HUDEP-2 (cell line): ENCODE measurements at regions not wholly inside any gene's neighbourhood (a gene's known extent, or its start where the extent isn't known, plus 50 kb on each side); places are given as distances from the start of the nearest gene placed in this dataset.

Experiments
- DNase-seq, 76 experiments: peaks; one replicate each; lab custom pipeline; 2025; ENCODE audit not compliant: unreplicated experiment in 76 of 76; lab: John Stamatoyannopoulos, UW

DNA sequence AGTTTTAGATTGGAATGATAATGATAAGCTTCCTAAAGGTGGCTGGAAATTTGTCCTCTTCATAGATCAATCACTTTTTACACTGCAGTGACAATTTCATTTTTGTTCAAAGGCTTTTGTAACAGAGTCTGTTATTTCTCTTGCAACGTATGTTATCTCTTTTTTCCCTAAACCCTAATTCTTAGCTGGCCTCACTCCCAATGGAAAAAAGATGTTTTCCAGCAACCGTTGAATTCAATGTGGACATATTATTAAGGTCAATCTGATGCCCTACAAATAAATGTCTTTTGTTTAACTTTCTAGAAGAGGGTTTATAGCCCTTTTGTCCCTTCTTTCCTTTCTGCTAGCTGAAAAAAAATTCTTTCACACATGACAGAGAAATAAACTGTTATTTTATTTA, 192.7 kb upstream of the NWD2 start:
- no peak for DNase-seq

DNA sequence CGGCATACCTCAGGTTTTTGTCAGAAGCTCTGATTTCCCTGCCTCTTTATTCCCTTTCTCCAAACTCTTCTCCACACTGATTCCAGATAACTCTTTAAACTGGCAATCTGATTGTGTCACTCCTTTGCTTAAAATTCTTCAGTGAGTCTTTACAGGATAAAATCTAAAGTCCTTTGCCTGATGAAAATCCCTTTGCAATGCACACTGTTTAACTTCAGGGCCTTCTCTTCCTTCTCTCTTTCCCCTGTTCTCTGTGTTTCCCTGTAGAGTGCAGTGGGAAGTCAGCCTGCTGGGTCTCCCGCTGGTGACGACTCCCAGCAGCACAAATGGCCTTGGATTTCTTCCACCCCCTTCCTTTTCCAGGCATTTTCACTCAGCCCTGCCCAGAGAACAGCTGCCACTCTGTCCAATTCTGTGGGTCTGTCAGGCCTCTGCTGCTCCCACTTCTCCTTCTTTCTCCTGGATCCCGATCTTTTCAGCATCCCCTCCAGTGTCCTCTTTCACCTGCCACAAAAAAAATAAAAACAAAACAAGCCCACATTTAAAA, 189.9 kb upstream of the NWD2 start:
- DNase-seq, result no peak

DNA sequence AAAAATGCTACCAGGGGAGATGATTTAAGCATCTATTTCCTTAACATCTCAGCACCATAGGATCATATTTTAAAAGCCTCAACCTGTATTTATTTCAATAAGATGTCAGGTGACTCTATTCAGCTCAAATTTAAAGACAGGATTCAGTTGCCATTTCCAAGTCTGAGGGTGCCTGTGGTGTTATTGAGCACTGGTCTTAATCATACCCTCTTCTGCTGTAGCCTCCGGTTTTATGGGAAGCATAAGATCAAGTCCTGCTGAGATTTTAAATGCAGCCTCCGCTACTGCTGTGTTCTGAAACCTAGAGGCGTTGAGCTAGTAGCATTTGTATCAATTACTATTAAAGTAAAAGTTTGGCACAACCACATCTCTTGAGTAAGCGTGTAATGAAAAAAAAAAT, 185.7 kb upstream of the NWD2 start:
- no peak for DNase-seq

DNA sequence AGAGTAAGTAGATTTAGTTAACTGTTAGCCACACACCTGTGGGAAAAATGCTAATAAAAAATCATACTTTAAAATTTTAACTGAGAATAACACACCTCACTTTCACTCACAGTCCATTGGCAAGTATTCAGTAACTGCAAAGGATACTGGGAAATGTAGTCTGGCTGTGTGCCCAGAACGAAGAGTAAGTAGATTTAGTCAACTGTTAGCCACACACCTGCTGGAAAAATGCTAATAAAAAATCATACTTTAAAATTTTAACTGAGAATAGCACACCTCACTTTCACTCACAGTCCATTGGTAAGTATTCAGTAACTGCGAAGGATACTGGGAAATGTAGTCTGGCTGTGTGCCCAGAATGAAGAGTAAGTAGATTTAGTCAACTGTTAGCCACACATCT, 178.4 kb upstream of the NWD2 start:
- peak in 2 of 76 experiments; percentile 1 to 5 for DNase-seq

DNA sequence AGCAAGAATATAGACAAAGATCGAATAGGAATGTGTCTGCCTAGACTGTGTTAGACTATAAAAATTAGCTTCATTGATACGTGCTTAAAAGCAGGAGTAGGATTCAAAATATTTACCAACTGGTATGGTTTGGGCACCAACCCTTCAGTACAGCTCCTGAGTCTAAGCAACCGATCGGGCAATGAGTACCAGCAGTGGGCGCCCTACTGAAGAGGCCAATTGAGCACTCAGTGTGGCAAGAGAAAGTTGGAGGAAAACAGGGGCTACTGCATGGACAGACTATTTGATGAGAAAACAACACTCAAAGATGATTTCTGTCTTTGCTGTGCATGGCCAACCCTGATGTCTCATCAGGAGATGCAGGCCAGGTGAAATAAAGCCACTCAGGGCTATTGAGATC, 176.0 kb upstream of the NWD2 start:
- DNase-seq, result peak in 2 of 76 experiments; percentile 0 to 1

DNA sequence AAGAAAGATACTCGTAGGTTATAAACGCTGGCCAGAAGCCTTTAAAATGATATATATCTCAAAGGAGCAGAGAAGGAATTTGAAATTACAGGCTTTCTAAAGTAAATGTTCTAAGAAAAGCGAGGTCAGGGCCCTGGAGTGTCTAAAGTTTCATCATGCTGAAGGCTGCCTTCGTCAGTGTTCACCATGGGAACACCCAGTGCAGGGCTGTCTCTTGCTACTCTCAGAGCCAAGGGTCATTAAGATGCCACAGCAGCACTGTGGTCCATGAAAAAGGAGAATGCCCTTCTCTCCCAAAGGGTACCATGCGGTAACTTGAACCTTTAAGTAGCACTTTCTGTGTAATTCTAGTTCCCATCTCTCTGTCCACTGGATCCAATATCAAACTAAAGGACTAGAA, 174.5 kb upstream of the NWD2 start:
- no peak for DNase-seq

DNA sequence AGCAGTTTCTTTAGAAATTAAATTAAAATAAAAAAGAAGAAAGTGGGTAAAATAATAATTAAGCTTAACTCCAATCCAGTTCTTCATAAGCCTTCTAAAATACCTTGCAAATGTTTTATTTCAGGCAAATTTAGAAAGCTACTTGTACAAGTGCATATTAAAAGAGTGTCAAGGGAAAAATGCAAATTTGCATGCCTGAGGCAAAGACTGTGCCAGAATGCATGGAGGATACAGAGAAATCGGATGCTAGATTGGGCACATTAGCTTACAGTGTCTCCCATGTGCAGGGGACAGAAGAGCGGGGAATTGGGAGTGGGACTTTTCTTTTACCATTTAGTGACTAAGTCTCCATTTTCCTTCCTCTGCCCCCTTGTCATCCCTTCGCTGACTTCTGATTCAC, 173.0 kb upstream of the NWD2 start:
- DNase-seq, result no peak

DNA sequence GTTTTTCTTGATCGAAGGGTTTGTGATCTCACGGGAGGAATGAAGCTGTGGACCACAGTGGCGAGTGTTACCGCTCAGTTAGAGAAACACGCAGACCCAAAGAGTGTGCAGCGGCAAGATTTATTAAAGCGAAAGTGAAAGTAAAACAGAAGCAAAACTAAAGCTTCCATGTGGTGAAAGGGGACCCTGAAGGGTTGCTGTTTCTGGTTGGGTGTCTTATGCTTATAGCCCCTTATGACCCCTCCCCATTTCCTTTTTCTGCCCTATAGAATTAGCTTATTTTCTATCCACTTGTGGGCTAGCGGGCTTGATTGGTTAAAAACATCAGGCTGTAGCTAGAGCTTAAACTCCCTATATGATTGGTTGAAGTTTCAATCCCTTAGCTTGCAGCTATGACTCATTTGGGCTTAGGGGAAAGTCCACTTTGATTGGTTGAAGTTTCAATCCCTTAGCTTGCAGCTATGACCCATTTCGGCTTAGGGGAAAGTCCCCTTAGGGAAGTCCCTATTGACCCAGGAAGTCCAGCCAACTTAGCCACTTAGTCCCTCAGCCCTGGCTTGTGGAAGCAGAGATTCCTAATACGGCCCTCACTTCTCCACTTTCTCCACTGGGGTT, 171.2 kb upstream of the NWD2 start:
- no peak for DNase-seq

DNA sequence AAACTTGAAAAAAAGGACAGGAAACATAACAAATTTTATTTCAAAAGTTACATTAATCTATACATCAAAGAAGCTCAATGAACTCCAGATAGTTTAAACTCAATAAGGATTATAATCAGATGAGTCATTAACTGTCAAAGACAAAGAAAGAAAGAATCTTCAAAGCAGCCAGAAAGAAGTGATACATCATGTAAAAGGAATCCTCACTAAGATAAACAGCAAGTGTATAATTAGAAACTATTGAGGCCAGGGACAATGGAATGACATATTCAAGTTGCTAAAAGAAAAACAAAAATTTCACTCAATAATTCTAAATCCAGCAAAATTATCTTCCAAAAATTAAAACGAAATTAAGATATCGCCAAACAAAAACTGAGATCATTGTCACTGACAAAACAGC, 161.6 kb upstream of the NWD2 start:
- no peak for DNase-seq

DNA sequence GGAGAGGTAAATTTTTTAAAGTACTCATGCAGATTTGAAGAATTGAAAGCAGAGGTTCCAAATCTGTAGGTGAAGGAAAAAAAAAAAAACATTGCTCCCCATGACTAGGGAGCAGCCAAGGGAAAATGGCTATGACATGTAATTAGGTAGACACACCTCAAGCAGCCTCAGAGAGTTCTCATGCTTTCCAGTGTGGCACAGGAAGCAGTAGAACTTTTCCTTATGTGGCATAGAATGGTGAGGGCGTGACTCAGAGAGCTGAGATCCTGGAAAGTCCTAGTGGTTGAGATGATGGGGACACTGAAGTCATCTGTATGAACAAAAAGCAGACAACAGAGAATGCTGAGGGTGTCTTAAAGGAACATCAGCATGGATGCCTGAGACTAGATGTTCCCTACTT, 148.6 kb upstream of the NWD2 start:
- DNase-seq, result no peak

DNA sequence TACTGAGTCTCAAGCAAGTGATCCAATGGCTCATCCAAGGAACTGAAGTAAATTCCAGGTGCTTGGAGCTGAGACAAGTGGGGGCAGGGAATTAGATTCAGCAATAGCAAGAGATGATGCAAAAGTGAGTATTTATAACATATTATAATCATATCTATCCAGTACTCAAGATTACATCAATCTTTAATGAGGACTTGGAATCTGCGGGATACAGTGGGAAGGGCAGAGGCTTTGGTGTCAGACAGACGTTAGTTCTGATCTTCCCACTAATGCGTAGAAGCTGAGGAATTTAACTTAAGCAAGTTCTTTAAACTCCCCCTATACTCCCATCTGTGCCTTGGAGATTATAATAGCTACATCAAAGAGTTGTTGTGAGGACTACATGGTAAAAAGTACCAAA, 143.4 kb upstream of the NWD2 start:
- no peak for DNase-seq

DNA sequence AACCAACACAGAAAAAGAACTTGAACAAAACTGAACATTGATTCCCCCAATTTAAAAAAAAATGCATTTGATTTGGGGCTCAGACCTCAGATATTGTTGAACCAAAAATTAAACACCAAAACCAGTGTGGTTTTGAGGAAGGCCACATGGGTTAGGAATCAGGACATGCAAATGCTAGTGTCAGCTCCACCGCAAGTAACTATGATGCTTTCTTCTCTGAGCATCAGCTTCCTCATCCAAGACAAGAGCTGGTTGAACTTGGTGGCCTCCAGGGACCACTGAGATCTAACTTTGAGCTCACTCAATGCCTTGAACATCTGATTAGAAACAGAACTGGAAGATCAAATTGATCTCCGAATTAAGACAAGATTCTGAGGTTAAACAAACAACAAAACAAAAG, 142.9 kb upstream of the NWD2 start:
- no peak for DNase-seq

DNA sequence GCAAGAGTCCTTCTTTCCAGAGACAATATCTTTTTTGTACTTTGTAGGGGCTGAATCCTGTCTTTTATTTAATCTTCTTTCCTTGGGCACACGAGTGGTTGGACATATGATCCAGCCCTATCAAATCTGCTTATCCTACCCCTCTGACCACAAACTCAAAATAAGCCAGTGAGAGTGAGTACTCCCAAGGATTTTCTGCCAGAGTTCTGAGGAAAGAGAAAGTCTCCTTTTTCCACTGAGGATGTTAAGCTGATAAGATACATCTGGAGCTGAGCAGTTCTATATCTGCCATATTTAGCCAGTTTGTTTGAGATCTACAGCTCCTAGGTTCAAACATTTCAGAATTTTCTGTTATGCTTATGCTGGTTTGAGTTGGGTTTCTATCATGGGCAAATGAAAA, 134.8 kb upstream of the NWD2 start:
- no peak for DNase-seq

DNA sequence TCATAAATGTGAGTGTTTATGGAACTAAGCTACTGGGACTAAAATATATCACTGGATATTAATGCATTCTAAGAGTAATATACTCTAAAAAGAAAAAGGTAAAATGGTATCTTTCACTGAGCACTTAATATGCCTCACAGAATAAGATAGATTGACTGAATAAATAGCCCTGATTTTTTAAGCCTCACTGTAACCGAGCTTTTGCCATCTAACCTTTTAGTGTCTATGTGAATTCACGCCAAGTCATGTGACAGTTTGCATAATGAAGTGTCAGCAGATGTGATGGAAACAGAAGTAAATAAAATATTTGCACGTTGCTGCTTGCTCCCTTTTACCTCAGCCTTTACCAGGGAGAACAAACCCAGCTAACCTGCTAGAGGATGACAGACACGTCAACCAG, 119.7 kb upstream of the NWD2 start:
- DNase-seq, result no peak

DNA sequence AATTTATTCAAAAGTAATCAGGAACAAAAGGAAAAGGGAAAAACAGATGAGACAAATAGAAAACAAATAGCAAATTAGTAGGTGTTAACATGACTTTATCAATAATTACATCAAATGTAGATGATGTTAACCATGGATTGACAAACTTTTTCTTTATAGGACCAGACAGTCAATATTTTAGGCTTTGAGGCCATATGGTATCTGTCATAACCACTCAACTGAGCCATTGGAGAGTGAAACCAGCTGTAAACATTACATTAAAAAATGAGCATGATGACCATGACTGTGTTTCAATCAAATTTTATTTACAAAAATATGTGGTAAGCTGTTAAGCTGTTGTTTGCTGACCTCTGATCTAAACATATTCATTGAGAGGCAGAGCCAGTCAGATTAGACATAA, 118.5 kb upstream of the NWD2 start:
- no peak for DNase-seq

DNA sequence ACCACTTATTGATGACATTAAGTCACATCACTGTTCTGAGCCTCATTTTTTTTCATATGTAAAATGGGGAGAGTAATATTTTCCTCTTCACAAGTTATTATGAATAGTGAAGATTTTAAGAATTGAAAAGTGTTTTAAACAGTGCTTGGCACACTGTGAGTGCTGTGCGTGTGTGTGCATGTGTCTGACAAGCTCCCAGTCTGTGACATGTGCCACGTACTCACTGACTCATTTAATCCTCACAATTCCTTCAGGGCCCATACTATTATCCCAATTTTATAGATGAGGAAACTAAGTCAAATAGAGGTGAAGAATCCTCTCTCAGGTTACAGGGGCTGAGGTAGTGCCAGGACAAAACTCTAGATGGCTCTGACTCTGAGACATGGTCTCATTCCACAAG, 114.1 kb upstream of the NWD2 start:
- no peak for DNase-seq

DNA sequence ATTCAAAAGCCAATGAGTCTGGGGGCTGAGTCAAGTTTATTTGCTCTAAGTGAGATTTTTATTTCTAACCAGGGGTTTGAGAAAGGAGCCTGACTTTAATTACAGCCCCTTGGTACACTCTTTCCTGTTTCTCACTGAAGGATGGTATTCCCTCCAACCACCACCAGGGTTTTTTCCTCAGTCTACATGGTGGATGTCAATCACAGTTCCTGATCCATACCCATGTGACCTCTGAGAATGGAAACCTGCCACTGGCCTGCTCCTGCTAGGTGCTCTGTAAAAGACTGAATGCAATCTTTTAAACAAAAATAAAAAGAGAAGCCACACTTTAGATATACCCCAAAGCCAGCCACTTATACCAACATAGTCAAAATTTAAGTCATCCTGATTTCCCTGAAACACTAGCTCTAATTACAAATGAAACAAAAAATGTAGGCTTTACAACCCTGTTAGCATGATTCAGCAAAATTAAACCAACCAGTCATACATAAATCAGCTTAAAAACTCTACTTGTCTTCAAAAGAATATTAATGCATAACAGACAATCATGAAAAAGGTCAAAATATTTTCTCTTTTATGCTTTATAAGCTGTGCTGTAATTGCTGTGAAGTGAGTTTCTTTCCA, 112.1 kb upstream of the NWD2 start:
- no peak for DNase-seq

DNA sequence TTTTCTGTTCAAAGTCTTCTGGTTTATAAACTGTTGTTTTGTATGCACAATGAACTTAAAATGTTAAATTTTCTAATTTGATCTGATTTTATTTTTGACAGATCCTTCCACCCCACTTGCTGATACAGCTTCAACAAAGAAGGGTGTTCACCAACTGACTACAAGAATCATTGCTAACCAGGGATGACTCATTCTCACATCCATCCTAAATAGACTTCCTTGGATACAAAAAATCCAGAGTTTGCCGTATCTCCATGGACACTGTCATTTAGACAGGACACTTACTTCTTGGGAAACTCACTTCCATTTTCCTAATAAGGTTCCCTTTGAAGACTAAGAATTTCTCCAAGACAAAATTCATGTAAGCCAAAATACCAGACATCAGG, 111.6 kb upstream of the NWD2 start:
- DNase-seq, result no peak

DNA sequence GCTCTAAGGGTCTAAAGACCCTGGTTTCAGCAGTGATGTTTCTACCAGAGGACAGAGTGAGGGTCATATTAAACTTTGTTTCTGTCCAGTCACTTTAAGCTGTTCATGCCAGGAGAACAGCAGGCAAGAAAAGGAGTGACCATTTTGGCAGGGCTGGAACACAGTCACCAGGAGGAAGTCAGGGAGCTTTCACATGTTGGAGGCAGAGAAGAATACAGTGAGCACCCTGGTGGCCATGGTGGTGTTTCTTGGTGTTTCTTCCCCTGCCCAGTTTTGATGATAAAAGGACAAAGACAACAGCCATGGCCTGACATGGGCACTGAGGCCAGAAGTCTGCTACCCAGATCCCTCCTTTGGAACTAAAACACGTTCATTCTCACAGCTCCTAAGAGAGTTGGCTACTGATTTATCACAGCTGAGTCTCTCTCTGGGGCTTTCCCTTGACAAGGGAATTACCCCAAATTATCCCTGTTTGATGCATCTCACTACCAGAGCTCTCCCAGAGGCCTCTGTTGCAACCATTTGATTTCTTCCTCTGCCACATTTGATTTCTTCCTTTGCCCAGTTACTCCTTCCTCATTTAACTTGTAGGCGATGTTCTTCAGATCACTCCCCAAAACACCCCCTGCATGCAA, 106.4 kb upstream of the NWD2 start:
- DNase-seq, result no peak

DNA sequence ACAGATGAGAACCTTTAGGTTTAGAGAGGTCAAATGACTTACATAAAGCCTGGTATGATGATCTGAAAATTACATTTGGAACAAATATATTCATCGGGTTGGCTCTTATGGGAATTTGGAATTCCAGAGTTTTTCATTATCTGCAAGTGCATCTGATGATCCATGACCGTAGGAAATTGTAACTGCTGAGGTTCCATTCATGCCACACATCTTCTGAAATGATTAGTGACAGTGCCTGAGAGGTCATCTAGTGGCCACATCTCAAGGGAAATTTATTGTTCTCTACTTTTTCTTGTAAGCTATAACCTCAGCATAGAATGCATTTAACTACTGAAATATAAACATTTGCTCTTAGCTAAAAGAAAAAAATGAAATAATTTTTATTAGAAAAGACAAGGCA, 105.8 kb upstream of the NWD2 start:
- no peak for DNase-seq

DNA sequence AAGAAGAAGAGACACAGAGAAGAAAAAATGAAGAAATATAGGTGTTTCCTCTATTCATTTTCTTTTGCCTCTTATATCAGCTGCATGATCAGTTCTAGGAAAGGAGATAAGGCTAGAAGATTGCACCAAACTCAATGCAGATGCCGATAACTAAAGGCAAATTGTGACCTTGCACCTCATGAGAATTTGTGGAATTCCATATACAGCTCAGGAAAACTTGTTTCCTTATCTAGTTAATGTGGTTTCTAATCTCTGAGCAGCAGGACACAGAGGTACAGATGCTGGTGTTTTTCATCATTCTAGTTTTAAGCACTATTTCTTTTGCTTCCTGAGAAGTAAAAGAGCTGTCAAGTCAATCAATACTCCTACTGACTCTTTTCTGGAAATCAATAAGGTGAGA, 104.6 kb upstream of the NWD2 start:
- no peak for DNase-seq

DNA sequence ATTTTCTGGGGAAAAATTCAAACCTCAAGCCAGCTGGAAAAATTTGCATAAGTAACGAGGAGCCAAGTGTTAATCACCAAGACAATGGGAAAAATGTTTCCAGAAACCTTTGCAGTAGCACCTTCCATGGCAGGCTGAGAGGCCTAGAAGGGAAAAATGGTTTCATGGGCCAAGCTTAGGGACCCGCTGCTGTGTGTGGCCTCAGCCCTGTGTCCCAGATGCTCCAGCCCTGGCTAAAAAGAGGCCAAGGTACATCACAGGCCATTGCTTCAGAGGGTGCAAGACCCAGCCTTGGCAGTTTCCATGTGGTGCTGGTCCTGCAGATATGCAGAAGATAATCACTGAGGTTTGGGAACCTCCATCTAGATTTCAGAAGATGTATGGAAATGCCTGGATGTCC, 98.3 kb upstream of the NWD2 start:
- no peak for DNase-seq
